Endometrium (tissue), 2 donors: ENCODE measurements at regions not wholly inside any gene's neighbourhood (a gene's known extent, or its start where the extent isn't known, plus 50 kb on each side); places are given as distances from the start of the nearest gene placed in this dataset.

ENCODE experiments used
- FAIRE-seq: peaks from 2 replicates; lab custom pipeline; 2012; peaks lifted over from hg19 to GRCh38; lab: Jason Lieb, UNC
- donor health status: control.
- donor health status: control.

DNA sequence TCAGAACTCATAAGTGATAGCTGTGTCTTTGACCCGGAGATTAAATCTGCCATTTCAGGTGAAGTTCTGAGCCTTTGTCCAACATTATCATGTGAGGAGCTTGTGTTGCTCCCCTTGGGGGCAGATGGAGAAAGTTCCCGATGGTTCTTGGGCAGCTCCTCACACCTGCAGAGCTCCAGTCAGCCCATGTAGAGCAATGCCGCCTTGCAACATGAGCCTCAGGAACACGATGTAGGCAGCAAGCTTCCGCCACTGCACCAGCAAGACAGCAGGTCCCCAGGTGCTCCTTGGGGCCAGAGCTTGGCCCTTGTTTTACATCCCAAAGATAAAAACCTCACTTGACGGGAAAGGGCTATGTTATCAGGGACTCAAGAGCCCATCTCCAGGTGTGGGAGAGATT, 292.7 kb downstream of the IRX1 start:
- no peak for FAIRE-seq

DNA sequence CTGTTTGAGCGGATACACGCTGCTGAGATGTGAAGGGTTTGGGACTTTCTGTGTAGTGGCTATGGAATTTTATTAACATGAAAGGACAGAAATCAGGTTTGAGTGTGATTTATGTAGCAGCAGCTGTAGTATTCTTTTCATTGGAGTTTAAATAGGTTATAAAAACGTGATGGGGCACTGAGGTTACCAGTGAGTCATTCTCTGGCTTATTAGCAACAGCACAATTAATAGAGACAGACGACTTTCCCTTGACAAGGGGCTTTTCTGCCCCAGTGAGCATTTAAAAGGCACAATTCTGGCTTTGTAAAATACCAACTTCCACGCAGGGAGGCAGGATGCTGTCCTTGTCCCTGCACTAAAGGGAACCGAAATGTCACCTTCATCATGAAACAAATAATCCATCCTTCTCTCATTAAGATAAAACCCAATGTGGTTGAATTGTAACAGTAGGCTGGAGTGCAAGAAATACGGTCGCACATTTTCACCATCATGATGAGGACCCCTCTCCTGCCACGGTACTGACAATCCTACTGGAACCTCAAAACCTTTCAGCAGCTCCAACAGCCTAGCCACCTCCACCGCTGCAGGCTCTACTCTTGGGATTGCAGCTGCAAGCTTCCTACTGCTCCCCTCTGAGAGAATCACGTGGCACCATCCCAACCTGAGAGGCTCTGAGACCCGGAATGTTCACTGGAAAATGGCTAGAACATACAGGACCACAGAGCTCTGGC, 293.9 kb downstream of the IRX1 start:
- FAIRE-seq = no peak

DNA sequence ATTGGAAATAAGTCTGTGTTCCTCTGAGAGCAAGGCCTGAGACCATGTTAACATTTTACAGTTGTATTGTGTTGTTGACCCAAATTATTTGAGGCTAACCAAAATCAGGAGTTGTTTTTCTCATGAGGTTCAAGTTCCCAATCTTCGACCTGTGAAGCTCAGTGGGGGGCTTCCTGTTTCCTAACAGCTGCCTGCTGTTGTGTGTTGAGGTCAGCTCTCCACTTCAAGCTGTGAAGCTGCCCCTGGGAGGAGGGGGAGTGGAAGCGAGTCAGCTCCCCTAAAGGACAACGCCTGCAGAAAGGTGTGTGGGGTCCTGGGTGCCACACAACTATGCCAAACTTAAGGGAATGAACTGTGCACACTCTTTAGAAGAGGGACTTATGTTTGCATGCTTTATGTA, 295.5 kb downstream of the IRX1 start:
- FAIRE-seq = no peak

DNA sequence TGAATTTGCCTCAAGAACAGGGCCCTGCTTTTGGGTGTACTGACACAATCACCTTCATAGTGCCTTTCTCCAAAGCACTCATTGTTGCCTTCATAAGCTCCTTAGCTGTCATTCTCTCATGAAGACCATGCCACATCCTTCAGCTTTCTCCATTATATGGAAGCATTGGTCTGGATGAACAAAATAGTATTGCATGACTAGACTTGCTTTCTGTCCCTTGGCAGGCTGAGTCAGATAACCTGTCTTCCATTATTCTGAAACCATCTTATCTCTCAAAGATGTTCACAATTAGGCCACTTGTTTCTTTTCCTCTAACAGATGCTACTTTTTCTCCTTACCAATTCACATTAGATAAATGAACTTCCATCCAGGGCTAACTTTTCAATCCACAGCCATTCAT, 297.9 kb downstream of the IRX1 start:
- no peak for FAIRE-seq

DNA sequence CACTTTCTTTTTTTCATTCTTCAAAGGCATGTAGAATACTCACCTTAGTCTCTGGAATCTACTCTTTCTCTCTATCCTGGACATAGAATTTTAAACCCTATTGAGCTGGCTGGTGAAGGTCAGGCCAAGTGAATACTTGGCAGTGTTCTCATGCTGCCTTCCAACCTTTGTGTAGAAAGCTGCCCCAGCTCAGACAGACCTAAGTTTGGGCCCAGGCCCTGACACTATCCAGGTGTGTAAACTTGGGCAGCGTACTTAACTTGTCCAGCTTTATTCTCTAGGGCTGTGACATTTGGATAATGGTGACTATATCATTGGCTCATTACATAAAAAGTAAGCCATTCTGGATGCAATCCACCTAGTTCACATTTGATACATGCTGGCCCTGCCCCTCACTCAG, 298.3 kb downstream of the IRX1 start:
- FAIRE-seq = no peak

DNA sequence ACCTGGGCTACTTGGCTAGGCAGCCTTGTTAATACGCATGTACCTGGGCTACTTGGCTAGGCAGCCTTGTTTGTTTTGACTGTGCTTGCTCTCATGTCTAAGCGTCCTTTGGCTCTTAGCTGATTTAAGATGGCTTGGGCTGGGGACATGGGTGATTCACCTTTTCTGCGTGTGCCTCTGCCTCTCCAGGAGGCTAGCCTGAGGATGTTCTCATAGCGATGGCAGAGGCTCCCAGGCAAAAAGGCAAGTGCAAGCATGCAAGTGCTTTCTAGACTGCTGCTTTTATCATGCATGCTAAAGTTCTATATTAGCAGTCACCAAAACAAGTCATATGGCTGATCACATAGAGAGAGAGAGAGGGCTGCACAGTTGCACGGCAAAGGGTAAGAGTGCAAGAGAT, 300.5 kb downstream of the IRX1 start:
- no peak for FAIRE-seq

DNA sequence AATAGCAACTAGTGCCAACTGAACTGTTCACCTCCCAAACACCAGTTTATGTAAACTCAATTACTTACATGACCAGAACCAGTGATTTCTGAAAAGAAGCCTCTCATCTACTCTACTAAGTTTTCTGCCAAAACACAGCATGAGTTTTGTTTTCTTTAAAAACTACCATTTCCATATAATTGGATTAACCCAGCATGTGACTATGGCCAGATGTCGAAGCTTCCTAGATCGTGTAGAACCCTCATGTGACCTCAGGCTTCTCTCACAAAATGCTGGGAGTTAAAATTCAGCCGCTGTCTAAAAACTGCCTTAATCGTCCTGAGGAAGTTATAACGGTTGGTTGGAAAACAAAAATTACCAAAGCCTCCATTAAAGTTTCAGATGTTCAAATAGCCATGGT, 303.5 kb downstream of the IRX1 start:
- FAIRE-seq = no peak

DNA sequence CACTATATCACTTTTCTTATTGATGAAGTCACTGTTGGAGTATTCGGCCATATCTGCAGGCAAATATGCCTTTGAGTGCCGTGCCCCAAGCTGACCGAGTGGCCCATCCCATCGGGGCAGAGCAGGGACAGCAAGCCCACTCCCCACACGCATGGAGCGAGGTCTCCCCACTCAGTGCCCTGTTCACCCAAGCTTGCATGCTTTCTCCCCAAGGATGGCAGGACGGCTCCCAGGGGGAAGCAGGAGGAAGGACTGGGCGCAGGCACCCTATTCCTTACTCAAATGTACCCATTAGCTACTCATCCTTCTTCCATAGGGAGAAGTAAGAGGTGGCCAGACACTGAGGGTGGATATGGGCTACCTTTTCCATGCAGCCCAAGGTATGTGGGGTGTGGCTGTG, 309.0 kb downstream of the IRX1 start:
- no peak for FAIRE-seq

DNA sequence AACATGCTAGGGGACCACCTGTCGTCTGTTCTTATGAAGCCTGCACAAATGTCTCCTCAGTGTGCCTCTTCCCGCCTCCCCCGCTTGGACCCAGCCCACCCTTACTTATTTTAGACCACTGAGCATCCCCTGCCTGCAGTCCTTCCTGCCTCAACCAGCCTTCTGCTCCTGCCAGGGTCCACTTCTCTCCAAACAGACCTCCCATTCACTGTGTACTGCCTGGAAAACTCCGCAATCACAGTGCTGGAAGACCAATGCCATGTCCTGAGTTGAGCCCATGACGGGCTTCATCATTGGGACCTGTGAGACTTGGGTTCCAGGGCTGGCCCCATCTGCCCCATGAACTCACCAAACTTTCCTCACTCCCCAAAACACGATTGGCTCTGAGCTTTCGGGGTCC, 309.4 kb downstream of the IRX1 start:
- FAIRE-seq = no peak

DNA sequence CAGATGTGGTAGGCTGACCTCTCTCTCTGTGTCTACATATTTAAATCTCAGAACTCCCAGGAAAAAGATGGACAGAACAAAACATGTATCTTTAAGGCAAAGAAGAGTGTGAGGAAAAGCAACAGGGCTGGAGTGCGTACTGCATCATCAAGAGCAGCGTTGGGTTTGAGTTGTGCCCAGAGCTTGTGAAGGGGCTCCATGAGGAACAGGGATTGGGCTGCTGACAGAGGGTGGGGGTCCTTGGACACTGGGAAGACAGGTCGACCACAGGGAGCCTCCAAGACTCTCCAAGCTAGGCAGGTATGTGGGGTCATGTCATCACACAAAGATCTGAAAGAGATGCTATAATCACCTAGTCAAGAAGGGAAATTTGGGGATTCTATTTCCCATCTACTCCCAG, 309.9 kb downstream of the IRX1 start:
- FAIRE-seq = no peak

DNA sequence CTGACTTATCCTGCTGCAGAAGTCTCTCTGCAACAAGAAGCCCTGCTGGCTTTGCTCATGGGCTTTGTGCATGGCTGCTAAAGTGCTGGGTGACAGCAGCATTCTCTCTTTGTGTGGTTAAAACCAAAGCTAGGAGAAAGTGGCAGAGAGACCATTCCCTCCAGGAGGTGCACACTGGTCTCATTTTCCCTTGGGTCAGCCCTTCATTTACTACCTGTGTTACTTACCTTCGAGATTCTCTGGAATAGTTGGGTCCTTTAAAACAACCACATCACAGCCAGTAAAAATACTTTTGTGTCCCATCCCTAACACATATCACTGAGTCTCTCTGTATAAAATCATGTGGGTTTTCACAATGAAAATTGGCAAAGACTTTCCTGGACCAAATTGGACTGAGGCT, 315.5 kb downstream of the IRX1 start:
- FAIRE-seq = no peak

DNA sequence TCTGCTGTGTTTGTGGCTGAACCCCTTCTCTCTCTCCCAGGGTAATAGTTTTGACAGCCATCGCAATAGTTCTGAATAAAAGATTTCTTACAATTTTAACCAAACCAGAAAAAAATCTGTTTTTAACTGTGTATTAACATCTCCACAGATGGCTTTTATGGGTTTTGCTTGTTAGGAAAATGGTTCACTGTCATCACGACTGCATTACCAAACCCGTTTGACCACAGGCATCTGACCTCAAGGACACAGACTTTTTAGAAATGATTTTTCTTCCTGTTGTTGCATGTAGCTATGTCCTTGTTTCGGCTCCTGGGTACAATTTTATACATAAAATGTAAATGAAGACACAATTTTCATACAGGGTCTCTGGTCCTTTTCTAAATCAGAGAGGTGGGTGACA, 316.1 kb downstream of the IRX1 start:
- FAIRE-seq = peak; percentile 26

DNA sequence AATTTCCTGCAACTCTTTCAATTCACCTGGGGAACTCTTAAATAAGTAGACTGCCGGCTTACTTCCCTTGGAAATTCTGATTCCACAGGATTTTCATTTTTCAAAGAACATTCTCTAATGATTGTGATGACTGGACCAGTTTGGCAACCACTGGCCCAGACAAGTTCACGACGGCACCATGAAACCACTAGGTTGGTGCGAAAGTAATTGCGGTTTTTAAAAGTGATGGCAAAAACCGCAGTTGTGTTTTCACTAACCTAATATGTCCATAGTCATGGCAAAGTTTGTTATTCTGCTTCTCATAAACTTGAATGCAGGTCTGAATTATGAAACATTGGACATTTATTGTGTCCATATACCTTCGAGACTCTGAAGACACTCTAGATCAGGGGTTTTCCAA, 317.2 kb downstream of the IRX1 start:
- no peak for FAIRE-seq

DNA sequence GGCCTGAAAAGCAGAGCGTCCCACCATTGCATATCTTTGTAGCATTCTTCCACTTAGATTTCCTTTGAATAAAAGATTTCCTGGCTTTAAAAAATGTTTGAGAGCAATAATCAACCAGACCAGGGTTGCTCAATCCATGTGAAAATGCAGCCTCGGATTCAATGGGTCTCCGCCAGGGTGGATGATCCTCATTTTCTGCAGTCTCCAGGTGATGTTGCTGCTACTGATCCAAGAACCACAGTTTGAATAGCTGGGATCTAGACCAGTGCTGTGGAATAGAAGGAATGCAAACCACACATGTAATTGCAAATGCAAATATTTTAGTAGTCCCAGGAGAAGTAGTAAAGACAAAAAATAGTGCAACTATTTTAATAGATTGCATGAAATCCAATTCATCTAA, 317.6 kb downstream of the IRX1 start:
- FAIRE-seq = no peak

DNA sequence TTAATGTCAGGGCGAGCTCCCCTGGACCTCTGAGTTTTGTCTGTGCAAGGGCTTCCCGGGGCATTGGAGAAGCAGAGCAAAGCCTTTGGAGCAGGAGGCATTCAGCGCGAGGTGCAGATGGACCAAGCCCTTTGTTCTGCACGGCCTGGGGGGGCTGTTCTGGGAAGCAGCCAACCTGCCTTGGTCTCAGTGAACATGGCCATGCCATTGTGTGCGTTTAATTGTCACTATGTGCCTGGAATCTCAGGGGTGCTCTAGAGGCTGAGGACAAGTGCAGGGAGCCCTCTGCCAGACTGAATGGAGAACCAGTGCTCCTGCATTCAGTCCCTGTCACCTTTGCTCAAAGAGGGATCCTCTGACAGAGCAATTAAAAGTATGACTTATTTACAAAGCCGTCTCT, 329.4 kb downstream of the IRX1 start:
- FAIRE-seq = no peak

DNA sequence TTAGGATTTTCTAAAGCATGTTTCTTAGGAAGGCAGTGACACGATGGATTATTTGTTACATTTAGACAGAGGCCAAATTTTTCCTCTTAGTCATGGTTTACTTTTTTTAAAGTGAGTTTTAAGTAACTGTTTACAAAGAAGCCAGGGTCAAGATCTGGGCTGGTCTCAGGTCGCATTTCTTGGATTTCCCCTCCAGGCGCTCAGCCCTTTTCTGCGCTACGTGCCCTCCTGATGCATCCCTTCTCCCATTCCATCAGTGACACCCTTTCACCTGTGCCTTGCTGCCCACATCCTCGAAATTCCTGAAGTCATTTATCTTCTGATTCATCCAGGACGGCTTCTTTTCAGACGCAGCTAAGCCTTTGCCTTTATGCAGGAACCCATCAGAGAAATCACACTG, 330.3 kb downstream of the IRX1 start:
- FAIRE-seq = no peak

DNA sequence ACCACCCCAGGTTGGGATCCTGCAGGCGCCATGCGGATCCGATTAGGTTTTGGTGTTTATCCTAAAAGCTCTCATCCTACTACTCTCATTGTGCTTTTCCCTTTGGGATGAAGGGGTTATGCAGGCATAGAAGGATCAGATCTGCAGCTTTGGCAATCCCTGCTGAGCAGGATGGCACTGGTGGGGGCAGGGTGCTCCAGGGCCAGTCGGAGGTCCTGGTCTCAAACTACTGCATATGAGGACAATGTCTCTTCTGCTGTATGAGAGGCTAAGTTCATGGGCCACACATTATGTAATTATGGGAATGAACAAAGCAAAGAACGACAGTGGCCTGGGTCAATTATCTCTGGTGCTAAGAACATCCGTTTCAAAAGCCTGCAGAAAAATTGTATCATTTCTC, 334.2 kb downstream of the IRX1 start:
- no peak for FAIRE-seq

DNA sequence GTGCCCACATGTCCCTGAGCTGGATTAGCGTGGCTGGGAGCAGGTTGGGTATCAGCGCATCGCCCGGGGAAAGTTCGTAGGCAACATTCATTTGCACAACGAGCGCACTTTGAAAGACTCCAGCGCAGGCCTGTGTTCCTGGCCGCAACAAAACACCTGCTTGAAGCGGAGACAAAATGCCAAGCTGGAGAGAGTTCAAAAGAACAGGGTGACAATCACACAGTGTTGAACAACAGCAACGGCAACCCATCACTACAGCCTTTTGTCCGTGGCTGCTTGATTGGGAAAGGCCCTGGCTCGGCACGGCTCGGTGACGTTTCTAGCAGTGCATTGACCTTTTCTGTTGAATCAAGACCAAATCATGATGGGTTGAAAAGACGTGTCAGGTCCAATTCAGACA, 336.3 kb downstream of the IRX1 start:
- no peak for FAIRE-seq

DNA sequence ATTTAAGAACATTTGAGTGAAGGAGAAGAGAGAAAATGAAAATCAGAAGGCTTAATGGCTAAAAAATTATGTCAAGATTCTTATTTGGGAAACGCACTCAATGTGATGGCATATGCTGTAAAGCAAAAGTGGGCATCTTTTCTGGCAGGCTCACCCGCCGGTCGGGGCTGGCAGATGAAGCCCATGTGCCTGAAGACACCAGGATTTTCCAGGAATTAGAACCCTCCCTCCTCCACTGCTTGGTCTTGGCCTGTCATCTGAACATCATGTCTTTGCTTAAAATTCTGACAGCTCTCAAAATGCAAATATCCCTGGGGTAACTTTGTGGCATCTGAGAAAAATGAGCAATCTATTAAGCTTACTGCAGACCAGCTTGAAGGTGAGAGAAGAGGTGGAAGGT, 337.9 kb downstream of the IRX1 start:
- FAIRE-seq = no peak

DNA sequence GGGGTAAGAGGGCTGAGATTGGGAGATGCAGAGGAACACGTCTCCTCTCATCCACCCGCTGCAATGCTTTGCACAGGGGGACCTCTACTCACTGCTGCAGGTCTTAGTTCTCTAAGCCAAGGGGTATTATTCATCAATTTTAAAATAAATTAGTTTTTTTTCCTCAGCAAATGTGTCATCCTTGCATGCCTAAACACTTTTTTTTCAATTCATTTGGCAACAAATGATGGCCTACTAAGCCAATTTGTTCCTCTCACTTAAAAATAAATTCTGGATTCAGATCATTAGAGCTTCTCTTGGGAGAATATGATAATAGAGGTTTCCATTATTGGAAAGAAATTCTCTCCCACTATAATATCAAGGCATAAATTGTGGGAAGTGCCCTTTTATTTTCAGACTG, 338.3 kb downstream of the IRX1 start:
- no peak for FAIRE-seq

DNA sequence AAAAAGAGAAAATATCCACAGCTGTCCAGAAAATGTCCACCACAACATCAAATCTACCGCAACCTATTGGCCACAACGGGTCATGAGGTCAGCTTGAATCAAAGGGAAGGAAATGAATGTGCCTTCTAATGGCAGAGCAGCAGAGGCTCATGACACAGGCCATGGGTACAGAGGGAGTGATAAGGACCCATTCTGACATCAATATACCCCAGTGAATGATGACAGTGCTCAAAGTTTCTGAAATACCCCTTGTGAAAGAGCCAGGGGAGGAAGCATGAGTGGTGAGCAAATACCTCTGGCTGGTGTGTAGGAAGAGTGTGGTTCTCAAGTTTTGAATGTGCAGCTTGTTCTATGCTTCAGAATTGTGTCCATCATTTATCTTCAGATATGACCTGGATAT, 348.2 kb downstream of the IRX1 start:
- FAIRE-seq = no peak

DNA sequence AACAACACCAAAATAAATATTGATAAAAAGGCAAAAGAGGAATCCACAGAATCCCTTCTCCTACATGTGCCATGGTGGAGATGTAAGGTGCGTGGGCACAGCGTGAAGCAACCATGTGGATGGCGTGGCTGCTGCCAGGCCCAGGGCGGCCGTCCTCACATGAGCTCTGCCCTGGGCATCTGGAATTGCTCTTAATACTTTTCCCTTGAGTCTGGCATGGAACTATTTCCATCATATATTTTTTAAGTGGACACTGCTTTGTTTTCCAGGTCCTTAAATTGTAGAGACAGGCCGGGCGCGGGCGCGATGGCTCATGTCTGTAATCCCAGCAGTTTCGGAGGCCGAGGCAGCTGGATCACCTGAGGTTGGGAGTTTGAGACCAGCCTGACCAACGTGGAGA, 349.3 kb downstream of the IRX1 start:
- FAIRE-seq = no peak

DNA sequence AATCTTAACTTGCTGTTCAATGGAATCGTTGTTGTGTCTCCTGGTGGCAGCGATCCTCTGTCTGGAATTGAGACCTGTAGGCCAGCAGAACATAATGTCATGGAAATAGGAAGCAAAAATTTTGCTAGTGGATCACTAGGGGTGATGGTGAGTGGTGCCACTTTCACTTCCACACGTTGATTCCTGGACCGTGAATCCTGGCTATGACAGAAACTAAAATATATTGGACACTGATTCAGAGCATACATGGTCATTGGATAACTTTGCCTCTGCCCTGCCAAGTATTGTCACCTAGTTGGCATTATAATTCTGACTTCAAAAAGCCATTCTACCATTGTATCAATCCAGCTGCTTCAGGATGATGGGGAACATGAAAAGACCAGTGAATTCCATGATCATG, 353.2 kb downstream of the IRX1 start:
- FAIRE-seq = no peak

DNA sequence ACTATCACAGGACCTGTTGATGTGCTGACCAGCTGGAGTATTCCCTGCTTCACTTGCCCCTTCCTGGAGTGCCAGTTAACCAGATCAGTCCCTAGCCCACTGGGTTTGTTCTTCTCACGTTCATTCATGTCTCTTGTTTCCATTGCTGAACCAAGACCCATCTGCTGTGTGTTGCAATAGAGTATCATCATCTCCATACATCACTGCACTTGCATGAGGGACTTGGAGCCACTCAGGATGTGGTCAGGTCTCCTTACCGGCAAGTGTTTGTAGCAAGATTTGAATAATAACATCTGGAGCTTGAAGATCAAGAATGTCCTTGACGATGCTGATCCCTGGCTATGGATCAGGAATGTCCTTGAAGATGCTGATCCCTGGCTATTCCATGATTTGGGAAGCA, 358.6 kb downstream of the IRX1 start:
- FAIRE-seq = no peak

DNA sequence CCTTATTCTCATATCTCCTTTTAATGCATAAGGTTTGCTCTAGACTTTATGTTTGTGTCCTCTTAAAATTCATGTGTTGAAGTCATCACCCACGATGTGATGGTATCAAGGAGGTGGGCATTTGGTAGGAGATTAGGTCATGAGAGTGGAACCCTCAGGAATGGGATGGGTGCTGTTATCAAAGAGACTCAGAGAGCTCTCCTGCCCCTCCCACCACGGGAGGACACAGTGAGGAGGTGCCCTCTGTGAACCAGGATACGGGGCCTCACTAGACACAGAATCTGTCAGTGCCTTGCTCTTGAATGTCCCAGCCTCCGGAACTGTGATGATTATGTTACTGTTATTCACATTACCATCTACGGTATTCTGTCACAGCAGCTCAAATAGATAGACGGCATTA, 359.0 kb downstream of the IRX1 start:
- no peak for FAIRE-seq
